ENCODE measurements at regions not wholly inside any gene's neighbourhood (a gene's known extent, or its start where the extent isn't known, plus 50 kb on each side); places are given as distances from the start of the nearest gene placed in this dataset.
"Not testable (repeated sequence)": the region's sequence is repeated elsewhere in the genome, so short reads cannot be mapped to it uniquely, and the experiment has no call there.

DNA sequence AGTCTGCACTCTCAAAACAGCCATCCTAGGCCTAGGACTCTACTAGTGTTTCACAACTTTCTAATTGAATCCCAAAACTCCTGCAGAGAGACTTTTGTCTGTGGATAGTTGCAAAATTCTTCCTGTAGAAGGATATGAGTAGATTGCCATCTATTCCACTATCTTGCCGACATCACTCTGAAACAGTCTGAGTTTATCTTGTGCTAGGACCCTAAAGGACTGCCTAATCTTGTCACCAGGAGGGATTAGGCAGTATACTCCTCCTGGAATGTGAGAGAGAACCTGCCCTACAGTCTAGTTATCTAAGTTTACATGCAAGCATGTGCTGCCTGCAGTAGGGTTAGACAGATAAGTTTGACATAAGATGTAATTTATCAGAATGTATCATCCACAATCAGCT lies 1646.6 kb upstream of the PCDH7 start:
- DNase-seq (ENCODE audit: low read depth in 3 of 3), result no peak

- DNase-seq (ENCODE audit: low read depth in 3 of 3), result no peak
Observed at GRCh38 chr4:29075366-29075765, 1644.8 kb upstream of the PCDH7 start.

DNA sequence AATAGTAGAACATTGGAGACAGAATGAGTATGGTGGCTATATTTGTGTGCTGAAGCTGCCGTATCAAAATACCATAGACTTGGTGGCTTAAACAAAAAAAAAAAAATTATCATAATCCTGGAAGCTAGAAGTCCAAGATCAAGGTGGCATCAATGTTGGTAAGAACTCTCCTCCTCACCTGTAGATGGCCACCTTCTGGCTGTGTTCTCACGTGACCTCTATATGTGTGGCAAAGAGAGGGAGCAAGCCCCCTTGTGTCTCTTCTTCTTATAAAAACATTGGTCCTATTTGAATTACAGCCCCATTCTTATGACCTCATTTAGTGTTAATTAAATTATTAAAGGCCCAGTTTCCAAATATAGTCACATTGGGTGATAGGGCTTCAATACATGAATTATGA lies 1640.9 kb upstream of the PCDH7 start:
- no peak for DNase-seq (ENCODE audit: low read depth in 3 of 3)

DNA sequence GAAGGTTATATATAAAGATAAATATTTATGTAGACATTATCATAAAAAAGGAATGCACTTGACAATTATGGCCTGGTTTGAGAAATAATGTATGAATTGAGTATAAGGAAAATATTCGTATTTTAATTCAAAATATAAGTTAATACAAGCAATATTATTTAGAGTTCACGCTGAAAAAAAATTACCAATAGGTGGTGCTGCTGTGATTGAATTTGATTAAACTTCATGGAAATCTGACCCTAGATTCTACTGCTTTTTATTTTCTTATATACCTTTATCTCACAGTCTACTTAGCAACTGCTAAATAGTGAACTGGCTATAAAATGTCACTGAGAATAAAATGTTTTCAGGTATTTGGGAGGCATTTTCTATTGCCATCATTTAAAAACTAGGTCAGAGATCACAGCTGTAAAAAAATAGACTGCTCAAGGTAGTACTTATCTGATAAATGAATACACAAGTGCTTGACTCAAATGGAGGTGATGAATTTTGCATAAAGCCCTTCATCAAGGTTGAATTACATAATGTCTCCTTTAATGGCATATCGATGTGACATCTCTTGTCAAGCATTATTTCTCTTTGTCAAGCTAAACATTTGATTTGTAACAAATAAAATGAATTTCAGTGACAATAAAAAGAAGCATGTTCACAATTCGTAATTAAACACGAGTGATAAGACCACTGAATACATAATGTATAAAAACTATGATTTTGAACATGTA lies 1638.8 kb upstream of the PCDH7 start:
- DNase-seq (ENCODE audit: low read depth in 3 of 3), result no peak

DNA sequence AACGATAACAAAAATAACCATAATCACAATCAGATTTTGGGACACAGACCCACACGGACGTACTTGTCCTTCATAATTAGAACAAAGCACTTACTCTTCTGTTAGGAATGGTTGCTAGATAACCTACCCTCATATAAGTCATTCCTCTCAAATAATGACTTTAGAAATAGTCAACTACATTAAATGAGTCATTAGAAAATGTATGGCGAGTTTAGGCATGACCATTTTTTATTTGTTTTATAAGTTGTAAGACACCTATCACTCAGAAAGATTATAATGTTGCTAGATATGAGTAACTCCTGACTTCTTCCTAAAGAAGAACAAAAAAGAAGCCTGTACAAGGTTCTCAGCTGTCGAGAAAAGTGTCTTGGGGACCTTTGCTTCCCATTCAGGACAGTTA lies 1637.5 kb upstream of the PCDH7 start:
- no peak for DNase-seq (ENCODE audit: low read depth in 3 of 3)

DNA sequence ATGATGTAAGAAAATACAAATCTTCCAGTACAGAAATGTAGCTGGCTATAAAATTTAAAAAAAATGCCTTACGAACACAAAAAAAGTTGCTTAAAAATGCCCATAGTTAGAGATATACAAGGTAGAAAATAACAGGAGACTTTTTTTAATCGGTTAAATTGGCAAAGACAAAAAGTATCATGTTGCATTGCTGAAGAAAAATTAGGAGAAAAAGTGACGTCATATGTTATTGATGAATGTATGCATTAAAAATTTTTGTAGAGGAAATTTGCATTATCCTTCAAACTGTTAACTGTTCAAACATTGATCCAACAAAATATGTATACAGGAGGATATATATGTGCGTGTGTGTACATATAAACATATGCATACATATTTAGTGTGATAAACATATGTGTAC lies 1634.4 kb upstream of the PCDH7 start:
- no peak for DNase-seq (ENCODE audit: low read depth in 3 of 3)

DNA sequence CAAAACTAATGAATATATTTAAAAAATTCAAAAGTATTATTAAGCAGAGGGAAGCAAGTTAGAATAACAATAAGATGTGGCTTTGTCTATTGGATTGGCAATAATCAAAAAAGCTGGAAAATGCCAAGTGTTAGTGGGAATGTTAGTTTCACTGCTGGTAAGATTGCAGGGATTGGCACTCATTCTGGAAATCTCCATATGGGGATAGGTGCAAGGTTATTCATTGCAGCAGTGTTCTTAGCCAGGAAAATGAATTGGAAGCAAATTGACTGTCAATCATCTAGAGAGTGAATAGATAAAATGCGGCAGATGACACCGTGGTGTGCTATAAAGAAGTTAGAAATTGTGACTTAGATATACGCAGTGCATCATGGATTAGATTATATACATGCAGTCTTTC lies 1615.5 kb upstream of the PCDH7 start:
- no peak for DNase-seq (ENCODE audit: low read depth in 3 of 3)

GRCh38 chr4:29113960-29114359 lies 1606.2 kb upstream of the PCDH7 start:
- DNase-seq (ENCODE audit: low read depth in 3 of 3), result no peak

- not testable (repeated sequence) for DNase-seq (ENCODE audit: low read depth in 3 of 3)
Observed at GRCh38 chr4:29117231-29117722, 1602.9 kb upstream of the PCDH7 start.

DNA sequence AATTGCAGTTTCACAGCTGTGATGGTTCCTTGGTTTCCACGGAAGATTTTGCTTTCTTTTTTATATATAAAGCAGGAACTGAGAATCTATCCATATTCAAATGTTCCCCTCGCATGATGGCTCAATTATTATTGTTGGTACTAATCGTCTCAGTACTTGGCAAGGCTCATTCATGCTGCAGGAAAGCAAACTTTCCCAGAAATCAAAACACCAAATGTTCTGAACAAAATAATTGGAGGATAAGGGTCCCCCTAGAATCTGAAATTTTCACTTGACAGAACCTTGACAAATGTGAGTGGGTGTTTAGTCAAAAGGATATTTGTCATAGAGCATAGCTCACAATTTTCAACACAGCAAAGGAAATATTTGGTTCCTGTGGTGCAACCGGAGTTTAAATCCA lies 1598.6 kb upstream of the PCDH7 start:
- DNase-seq (ENCODE audit: low read depth in 3 of 3), result no peak

- DNase-seq (ENCODE audit: low read depth in 3 of 3), result no peak
Observed at GRCh38 chr4:29128810-29129209, 1591.4 kb upstream of the PCDH7 start.

- DNase-seq (ENCODE audit: low read depth in 3 of 3), result no peak
Observed at GRCh38 chr4:29131304-29131703, 1588.9 kb upstream of the PCDH7 start.

DNA sequence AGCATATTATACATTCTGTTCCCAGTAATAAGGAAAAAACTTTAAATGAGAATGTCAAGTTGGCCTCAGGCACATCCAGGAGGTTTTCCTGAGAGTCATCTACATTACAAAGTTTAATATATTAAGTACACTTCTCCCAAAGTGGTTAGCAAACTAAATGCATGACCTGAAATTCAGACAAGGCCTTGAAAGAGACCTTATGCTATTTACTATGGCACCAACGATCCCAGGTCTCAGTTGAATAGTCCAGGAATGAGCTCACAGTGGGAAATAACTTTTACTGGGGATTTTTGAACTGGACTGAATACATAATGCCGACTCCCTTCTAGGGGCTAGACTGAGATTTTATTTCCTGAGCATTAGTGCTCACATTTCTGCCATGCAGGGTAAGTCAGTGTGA lies 1577.5 kb upstream of the PCDH7 start:
- DNase-seq (ENCODE audit: low read depth in 3 of 3), result no peak

DNA sequence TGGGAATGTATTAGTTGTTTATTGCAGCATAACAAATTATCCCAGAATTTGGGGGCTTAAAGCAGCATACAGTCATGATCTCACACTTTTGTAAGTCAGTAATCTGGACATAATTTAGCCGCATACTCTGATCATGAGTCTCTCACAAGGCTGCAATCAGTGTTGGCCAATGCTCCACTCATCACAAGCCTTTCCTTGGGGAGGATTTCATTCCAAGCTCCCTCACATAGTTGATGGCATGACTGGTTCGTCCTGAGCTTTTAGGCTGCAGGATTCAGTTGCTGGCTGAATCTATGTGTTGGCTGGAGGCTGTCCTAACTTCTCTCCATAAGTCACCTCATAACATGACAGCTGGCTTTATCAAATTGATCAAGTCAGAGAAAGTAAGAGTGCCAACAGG lies 1568.6 kb upstream of the PCDH7 start:
- no peak for DNase-seq (ENCODE audit: low read depth in 3 of 3)

DNA sequence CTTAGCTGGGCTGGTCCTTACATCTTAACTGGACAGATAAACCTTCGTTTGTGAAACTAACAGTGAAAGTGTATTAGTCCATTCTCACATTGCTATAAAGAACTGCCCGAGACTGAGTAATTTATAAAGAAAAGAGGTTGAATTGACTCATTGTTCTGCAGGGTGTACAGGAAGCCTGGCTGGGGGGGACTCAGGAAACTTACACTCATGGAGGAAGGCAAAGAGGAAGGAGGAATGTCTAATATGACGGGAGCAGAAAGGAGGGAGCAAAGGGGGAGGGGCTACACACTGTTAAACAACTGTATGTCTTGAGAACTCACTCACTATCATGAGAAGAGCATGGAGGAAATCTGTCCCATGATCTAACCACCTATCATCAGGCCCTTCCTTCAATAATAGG lies 1566.5 kb upstream of the PCDH7 start:
- no peak for DNase-seq (ENCODE audit: low read depth in 3 of 3)

GRCh38 chr4:29175291-29175690 lies 1544.9 kb upstream of the PCDH7 start:
- DNase-seq (ENCODE audit: low read depth in 3 of 3), result no peak

DNA sequence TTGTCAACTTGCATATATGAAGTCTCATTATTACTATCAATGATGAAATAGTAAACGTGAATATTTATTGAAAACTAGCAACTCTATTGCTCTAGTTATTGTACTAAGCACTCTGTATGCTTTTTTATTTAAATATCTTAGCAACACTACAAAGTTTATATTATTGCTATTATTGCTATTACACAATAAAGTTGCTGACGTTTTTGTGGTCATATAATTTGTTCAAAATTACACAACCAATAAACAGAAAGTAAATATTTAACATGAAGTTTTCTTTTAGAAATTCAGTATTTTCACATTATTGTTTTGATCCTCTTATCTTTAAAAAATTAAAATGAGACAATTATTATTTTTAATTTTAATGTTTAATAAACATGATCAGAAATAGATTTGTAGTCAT lies 1521.1 kb upstream of the PCDH7 start:
- DNase-seq (ENCODE audit: low read depth in 3 of 3), result no peak

DNA sequence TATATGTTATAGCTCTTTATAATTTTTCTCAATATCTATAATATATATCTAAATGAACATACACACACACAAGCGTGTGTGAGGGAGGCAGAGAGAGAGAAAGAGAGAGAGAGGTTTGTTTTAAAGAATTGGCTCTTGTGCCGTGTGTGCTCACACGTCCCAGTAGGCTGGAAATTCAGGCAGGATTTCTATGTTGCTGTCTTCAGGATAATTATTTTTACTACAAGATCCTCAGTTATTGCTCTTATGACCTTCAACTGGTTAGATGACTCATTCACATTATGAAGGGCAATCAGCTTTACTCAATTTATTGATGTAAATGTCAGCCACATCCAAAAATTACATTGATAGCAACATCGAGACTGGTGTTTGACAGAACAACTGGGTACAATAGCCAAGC lies 1520.7 kb upstream of the PCDH7 start:
- no peak for DNase-seq (ENCODE audit: low read depth in 3 of 3)

DNA sequence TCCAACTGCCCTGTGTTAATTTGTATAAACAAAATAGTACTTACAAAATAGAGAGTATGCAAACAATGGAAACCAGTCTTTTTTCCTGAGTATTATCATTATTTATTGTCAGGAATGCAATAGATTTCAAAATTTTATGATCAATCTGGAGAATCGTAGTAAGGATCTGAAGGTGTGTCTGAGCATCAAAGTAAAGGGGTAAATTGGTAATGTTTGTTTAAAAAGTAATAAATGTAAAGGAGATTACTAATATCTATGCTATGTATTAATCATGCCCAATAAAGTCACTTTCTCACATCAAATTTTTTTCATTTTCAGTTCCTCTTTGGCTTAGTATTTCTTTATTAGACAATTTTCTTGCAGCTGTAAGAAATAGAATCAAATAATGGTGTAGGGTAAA lies 1507.1 kb upstream of the PCDH7 start:
- no peak for DNase-seq (ENCODE audit: low read depth in 3 of 3)

GRCh38 chr4:29220761-29221160 lies 1499.4 kb upstream of the PCDH7 start:
- DNase-seq (ENCODE audit: low read depth in 3 of 3), result no peak

GRCh38 chr4:29224911-29225310 lies 1495.3 kb upstream of the PCDH7 start:
- no peak for DNase-seq (ENCODE audit: low read depth in 3 of 3)

DNA sequence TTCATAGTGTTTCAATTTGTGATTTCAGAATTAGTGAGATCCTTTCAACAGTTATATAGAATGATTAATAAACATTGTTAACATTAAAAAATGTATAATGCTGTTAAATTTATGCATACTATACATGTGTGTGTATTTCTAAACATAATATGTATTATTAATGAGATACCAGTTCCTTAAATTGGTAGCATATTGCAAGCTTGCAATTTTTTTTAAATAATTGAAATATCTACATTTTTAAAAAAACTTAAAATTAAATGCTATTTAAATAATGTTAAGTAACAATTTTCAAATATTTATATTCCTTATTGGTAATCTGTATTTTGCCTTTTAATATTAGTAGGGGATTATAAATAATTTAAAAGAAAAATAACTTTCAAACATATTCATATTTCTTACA lies 1479.5 kb upstream of the PCDH7 start:
- no peak for DNase-seq (ENCODE audit: low read depth in 3 of 3)

- DNase-seq (ENCODE audit: low read depth in 3 of 3), result no peak
Observed at GRCh38 chr4:29243054-29243453, 1477.1 kb upstream of the PCDH7 start.

GRCh38 chr4:29243851-29244250 lies 1476.3 kb upstream of the PCDH7 start:
- no peak for DNase-seq (ENCODE audit: low read depth in 3 of 3)
